CD4-positive, alpha-beta T cell treated with Interferon gamma for 1 hour (primary cell): ENCODE measurements at regions not wholly inside any gene's neighbourhood (a gene's known extent, or its start where the extent isn't known, plus 50 kb on each side); places are given as distances from the start of the nearest gene placed in this dataset.
"Not testable (repeated sequence)": the region's sequence is repeated elsewhere in the genome, so short reads cannot be mapped to it uniquely, and the experiment has no call there.

Source experiments
- DNase-seq: peaks from one replicate; pipeline ENCODE4 v3.0.0-alpha.2; 2020

DNA sequence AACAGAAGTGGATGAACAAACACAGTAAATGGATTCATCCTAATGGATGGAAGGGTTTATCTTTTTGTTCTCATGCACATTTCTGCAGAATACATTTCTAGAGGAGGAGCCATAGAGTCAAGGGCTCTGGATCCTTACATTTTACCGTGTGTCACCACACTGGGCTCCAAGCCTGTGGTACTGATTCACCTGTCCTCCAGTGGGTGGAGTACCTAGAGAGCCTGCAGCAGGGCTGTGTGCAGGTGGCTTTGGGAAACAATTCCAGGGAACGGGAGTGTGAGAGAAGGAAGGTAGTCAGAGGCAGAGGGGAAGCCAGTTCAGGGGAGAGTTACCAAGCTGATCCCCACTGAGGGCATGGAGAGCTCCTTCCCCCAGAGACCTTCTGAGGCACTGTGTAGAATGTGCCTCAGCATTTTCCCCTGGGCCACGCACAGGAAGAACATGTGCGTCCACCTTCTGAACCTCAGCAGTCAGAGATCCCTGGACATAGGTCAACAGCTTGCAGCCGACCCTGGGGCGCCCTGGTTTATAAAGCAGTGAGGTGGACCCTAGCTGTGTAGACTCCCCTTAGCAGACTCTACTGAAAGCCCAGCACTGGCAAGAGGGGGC, 85.3 kb upstream of the SLC22A23 start:
- DNase-seq, result no peak

DNA sequence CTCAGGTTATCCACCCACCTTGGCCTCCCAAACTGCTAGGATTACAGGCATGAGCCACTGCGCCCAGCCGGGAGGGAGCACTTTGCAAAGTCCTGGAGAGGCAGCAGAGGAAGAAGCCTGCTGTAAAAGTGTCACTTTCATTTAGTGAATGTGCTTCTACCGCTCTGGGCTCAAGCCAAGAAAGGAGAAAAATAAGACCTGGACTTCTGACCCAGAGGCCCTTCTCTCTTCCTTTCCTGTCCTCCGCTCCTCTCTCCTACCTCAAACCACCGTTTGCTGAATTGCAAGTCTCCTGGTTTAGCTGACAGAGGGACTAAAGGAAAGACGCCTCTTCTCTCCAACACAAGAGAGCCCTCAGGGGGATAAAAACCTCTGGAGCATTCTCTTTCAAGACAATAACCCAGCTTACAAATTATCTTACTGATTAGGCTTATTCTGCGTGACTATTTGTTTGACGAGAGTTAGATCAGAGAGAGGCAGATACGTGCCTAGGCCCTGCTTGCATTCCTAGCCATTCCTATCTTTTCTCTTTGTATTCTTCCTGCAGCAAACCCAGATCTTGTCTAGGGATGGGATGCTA, 84.2 kb upstream of the SLC22A23 start:
- no peak for DNase-seq

DNA sequence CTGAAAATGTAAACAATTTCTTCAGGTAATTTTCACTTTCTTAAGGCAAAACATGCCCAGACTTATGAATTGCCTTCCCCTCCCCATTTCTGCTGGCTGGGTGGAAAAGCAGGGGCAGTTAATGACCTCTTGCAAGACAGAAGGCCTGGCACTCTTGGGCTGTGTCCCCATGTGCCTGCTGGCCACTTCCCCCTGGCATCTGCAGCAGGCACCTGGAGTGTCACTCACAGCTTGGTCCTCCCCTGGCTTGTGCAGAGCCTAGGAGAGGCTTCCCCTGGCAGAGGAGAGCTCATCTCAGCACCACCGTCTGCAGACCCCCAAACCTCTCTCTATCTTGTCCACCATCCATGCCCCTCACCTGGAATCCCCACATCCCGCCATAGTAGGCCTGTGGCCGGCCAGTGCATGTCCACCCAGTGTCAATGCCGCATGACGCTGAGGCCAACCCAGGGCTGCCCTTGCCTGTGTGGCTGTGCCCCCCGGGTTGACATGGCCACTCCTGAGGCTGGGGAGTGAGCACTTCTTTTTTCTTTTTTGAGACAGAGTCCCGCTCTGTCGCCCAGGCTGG, 83.5 kb upstream of the SLC22A23 start:
- no peak for DNase-seq

DNA sequence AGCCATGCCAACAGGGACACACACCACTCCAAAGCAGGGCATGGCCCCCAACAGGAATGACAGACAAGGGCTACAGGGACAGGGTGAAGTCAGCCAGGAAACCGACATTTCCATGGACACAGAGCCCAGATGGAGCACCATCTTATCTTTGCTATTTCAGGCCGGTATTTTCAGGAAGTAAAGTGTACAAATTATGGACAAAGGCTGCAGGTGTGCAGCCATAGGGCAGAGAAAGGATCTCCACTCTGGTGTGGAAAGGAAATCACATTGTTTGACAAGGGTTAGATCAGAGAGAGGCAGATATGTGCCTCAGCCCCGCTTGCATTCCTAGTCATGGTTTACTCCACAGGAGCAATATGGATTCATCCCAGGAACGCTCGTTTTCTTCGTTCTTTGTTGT, 81.7 kb upstream of the SLC22A23 start:
- no peak for DNase-seq

- no peak for DNase-seq
Measured at GRCh38 chr6:3536901-3537300, 80.1 kb upstream of the SLC22A23 start.

GRCh38 chr6:3535776-3536435, 79.1 kb upstream of the SLC22A23 start:
- no peak for DNase-seq

GRCh38 chr6:3535033-3535775, 78.4 kb upstream of the SLC22A23 start:
- DNase-seq, result no peak

DNA sequence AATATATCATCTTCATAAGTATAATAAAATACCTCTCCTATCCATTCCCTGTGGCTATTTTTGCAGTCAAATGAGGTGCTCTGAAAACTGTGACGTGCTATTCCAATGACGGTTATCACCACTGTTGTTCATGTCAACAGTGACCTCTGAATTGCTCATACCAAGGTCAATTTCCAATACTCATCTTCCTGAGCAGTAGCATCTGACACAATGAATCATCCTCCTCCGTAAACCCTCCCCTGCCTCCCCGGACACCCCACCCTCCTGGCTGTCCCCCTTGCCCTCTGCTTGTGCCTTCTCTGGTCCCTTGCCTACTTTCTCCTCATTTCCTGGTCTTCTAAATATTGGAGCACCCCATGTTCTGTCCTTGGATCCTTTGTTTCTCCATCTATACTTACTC, 77.7 kb upstream of the SLC22A23 start:
- DNase-seq, result no peak

DNA sequence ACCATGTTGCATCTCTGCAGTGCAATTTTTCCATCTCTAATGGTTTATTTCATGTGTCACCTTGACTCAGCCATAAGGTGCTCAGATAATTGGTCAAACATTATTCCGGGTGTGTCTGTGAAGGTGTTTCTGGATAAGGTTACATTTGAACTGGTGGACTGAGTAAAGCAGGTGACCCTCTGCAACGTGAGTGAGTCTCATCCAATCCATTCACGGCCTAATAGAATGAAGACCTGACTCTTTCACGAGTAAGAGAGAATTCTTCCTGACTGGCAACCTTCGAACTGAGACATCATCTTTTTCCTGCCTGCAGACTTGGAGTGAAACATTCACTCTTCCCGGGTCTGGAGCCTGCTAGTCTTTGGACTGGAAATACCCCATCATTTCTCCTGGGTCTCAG, 77.1 kb upstream of the SLC22A23 start:
- DNase-seq, result no peak

GRCh38 chr6:3532296-3532916, 75.6 kb upstream of the SLC22A23 start:
- no peak for DNase-seq

GRCh38 chr6:3531481-3531880, 74.6 kb upstream of the SLC22A23 start:
- no peak for DNase-seq

DNA sequence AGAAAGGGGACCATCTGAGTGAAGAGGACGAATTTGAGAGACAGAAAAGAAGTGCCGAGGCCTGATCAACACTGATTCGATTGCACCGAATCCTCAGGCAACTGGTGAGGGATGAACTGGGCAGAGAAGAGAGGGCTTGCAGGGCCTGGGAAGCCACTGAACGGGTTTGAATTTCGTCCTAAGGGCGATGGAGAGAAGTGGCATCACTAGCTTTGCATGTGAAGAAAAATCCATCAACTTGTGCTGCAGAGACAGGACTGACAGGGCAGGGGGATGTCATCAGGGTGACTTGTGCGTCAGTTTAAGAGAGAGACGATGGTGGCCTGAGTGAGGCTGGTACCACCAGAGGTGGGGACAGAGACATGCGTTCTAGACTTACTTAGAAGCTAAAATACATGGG, 73.7 kb upstream of the SLC22A23 start:
- DNase-seq, result no peak

DNA sequence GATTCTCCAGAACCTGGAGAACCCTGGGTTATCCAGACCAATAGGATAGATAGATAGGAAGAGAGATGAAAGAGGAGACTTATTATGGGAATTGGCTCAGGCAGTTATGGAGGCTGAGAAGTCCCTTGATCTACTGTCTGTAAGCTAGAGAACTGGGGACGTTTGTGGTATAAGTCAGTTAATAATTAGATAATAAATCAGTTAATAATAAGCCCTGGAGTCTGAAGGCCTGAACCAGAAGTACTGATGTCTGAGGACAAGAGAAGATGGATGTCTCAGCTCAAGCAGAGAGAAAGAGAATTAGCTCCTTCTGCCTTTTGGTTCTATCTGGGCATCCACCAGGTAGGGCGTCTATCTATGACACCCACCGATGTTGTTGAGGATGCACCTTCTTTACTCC, 72.9 kb upstream of the SLC22A23 start:
- DNase-seq, result no peak

DNA sequence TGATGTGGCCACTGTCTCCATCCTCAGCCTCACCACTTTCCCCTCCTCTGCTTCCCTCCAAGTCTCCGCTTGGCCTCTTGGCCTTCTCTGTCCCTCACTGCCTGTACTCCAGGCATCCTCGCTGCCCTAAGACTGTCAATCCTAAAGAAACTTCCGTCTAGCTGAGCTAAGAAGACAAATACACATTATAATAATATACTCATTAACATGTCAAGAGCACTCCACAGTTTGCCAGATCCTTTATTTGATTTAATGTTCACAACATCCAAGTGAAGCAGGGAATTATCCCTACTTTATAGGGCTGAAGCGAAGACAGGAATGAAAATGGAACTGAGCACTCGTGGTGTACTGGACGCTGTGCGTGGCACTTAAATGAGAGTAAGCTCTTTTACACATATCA, 72.4 kb upstream of the SLC22A23 start:
- no peak for DNase-seq

GRCh38 chr6:3528081-3528671, 71.3 kb upstream of the SLC22A23 start:
- DNase-seq, result not testable (repeated sequence)

- DNase-seq, result no peak
Measured at GRCh38 chr6:3527651-3527977, 70.8 kb upstream of the SLC22A23 start.

DNA sequence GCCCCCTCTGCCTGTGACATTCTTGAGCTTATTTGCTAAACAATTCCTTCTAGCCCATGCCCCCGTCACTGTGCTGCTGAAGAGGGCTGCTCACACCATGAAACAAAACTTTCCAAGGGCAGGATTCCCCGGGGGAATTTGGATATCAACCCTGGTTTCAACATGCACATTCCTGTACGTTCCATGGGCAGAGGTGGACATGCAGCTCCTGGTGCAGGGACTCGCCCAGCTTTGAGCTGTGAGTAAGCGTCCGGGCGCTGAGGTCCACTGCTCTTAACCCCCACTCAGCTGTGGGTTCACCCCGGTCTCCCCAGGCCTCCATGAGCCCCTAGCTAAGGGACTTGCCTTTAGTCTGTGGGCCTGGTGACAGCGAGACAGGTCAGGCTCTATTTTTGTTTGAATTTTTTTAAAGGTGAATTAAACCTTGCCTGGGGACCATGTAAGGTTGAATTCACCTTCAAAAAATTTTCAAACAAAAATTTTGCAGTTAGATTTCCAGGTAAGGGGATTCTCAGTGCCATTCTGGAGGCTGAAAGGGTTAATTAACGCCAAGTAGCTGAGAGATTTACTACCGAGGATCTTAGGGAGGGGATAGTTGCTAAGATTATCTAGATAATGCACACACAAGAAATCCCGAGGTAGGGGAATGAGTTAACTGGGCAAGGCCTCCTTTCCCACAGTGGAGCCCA, 70.3 kb upstream of the SLC22A23 start:
- DNase-seq, result no peak

DNA sequence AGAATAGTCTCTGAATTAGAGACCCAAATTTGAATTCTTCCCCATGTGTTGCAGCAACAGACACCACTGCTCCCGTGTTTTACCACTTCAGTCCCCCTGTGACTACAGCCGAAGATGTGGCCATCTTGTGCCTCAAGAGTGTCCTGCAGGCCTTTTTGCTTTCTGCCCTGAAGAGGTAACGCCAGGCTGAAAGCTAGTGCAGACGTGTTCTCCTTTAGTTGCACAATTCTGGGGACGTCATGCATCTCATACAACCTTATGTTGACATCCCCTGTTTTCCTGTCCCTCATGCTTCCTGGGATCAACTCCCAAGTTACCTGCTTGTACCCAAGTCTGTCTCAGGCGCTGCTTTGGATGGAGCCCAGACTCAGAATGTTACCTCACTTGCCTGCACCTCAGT, 69.1 kb upstream of the SLC22A23 start:
- no peak for DNase-seq

DNA sequence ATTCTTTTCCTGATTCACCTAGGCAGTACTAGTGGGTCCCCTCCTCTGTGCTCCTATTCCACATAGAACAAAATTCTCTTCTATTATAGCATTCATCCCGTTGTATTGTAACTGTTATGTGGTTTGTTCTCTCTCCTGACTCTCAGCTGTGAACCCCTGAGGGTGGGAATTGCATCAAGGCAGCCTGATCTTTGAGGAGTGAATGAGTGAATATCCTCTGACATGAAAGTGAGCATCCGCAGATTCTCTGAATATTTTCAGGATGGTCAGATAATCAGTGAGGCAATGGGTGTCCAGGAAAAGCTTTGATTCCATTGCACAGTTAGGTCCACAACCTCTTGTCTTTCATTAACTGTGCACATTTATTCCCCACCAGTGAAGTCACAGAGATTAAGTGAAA, 67.6 kb upstream of the SLC22A23 start:
- DNase-seq, result no peak

GRCh38 chr6:3523966-3524365, 67.1 kb upstream of the SLC22A23 start:
- DNase-seq, result no peak

- DNase-seq, result no peak
Measured at GRCh38 chr6:3523271-3523670, 66.4 kb upstream of the SLC22A23 start.

DNA sequence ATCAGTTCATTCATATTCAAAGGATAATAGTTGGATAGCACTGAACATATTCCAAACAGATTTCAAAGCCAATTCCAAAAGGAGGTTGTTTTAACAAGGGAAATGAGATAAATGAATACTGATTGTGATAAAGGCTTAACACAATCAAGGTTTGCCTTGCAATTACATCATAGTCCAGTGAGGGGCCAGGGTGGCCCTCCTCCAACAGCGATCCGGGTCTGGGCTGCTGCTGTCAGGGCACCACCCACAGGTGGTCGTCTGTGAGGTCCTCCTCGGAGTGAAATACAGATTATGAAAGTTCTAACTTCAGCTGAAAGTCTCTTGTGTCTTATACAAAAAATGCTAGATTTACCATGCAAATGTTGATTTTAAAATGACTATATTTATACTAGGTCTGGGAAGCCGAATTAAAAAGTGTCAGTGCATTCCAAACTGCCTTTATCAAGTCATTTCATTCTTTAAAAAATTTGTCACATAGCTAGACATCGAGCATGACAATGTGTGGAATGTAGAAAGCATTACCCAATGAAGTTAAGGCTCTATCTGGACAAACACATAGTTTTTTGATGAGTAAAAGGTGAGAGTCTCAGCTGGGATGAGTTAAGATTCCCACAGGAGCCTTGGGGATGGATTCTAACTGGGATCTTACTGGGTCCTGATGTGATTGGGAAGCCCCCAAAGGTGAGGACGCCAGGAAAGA, 65.9 kb upstream of the SLC22A23 start:
- DNase-seq, result no peak
